Coronary artery (tissue), 2 donors: ENCODE measurements at regions not wholly inside any gene's neighbourhood (a gene's known extent, or its start where the extent isn't known, plus 50 kb on each side); places are given as distances from the start of the nearest gene placed in this dataset.

Experiments
- DNase-seq: peaks from one replicate; pipeline ENCODE4 v3.0.0-alpha.2; 2017; ENCODE audit warnings: low spot score
- H3K27ac ChIP-seq, 2 donors: fragments of 200-600 bp; sonication (generic); one replicate each; pipeline ENCODE4 v1.5.1; 2016 to 2019
- H3K4me3 ChIP-seq: fragments of 200-600 bp; sonication (generic); 2 replicates; pipeline ENCODE4 v1.5.1; 2016; ENCODE audit warnings: mild to moderate bottlenecking, moderate library complexity
- TF ChIP-seq, protein P1 (sequence below): fragments of 200-600 bp; sonication (generic); IDR thresholded peaks from one replicate; pipeline ENCODE4 v1.5.1; 2019; ENCODE audit warnings: antibody characterized with exemption

DNA sequence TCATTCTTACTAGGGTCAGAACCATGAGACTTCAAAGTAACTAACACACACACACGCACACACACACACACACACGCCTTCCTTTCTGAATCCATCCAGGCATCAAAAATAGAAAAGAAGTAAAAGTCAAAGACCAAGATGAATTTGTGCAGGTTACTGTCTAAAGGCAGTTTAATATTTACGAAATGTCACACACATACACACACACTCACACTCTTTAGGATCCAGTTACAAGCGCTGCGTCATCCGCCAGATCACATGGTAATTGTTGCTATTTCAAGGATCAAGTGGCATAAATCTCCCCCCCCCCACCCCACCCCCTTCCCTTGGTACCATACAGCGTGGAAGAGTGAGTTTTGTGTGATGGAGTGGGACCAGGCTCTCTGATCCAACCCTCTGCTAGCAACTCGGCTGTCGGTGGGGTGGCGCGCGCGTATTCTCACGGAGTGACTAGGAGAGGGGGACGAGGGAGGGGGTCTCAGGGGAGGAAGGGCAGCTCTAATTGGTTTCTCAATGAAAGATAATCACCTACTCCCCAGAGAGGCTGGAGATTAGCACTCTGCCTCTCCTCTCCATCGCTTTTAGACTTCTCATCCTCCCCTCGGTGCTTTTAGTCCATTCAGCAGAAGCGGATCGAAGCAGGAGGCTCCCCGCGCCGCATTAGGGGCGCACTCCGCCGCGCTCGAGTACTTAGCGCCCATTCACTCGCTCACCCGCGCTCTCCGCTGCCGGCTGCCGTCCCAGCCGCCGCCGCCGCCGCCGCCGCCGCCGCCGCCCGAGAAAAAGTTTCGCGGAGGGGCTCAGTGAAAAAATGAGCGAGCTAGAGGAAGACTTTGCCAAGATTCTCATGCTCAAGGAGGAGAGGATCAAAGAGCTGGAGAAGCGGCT lies 83.5 kb upstream of the PRKG1 start:
- DNase-seq = peak; percentile 84
- Histone ChIP-seq H3K27ac (peak overlapping the region; percentile 91 to 99), H3K4me3 (peak overlapping the region; percentile 90)
- TF ChIP-seq, protein P1, sequence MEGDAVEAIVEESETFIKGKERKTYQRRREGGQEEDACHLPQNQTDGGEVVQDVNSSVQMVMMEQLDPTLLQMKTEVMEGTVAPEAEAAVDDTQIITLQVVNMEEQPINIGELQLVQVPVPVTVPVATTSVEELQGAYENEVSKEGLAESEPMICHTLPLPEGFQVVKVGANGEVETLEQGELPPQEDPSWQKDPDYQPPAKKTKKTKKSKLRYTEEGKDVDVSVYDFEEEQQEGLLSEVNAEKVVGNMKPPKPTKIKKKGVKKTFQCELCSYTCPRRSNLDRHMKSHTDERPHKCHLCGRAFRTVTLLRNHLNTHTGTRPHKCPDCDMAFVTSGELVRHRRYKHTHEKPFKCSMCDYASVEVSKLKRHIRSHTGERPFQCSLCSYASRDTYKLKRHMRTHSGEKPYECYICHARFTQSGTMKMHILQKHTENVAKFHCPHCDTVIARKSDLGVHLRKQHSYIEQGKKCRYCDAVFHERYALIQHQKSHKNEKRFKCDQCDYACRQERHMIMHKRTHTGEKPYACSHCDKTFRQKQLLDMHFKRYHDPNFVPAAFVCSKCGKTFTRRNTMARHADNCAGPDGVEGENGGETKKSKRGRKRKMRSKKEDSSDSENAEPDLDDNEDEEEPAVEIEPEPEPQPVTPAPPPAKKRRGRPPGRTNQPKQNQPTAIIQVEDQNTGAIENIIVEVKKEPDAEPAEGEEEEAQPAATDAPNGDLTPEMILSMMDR = no peak

DNA sequence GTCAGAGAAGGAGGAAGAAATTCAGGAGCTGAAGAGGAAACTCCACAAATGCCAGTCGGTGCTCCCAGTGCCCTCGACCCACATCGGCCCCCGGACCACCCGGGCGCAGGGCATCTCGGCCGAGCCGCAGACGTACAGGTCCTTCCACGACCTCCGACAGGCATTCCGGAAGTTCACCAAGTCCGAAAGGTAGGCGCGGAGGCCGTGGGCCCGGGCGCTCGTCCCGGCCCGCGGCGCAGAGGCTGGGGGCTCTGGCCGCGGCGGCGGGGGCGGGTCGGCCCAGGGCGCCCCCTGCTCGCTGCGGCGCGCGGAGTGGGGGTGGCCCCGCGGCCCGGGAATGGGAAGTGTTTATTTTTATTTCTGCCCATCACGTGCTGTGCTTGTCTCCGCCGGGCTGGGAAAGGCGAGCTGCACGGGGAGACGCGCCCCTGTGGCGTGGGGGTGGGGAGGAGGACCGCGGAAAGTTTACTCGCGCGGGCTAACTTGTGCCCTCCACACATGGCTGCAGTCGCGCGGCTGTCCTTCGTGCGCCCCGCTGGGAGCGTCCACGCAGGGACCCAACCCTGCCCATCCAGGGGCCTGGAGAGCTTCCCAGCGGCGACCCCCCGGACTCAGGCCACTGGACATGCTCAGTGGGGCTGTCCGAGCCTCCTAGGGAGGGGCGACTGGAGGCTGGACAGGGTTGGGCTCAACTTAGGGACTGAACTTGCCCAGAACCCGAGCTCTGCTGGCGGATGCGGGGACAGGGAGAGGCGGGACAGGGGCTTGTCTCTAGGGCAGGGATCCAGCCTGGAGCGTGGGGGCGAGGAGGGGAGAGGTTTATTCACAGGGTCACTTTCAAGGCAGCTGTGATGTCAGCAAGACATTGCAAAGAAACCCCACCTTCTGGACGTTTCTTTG lies 82.6 kb upstream of the PRKG1 start:
- Histone ChIP-seq H3K27ac (peak overlapping the region; percentile 91 to 99), H3K4me3 (peak overlapping the region; percentile 90)
- TF ChIP-seq, protein P1 = no peak
- DNase-seq = peak; percentile 87

DNA sequence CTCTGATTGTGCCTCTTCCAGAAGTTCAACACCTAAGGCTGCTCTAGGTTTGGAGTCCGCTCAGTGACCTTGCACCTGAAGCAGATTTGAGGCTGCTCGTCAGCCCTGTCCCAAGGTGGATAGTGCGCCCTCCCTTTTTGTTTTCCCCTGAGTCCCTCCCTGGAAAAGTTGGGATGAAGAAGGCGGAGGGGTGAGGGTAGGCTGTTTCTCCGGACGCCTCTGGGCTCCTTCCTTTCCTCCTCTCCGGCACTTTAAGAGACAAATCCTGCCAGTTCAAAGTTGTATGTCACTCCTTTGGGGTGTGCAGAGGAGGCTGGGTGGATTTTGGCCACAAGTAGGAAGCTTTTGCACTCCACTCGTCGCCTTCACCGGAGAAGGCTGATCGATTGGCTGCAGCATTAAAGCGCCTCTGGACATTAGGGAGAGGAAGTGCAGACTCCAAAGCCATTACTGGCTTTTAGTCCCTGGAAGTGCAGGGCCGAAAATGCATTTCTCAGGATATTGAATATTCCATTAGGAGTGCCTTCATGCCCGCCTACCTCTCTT lies 81.9 kb upstream of the PRKG1 start:
- peak overlapping the region; percentile 90 for H3K4me3 ChIP-seq
- peak; percentile 74 for DNase-seq
- TF ChIP-seq, protein P1 = no peak
- H3K27ac ChIP-seq = peak overlapping the region; percentile 91 to 99

DNA sequence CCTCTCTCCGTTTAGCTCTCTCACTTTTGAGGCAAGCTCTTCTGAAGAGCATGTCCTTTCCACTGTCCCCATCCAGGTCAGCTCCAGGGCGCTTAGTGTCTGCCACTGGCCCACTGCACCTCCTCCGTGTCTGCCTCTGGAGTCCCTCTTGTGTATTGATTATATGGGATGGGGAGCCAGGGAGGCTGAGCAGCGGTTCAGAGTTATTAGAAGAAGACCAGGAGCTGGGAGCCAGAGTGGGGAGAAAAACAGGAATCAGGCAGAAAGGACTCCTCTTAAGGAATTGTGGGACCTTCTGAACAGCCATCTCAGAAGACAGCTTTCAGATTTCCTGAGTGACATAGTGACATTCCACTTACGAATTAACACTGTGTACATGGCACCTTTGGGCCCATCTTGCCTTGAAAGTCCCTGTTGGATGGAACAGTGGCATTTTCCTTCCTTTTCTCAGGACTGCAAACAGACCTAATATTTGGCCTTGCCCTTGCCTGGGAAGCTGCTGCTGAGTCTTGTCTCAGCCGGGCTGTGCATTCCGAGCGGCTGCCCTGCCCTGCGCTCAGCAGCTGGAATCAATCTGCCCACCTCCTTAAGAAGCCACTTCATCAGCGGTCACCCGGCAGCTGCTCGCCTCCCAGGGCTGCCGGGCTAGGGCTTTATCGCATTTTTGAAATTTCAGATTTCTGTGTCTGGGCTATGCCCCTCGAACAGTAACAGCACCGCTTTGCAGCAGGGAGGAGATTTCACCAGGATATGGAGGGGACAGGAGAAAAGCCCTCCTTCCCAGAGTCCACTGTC lies 81.1 kb upstream of the PRKG1 start:
- H3K4me3 ChIP-seq = peak overlapping the region; percentile 90
- TF ChIP-seq, protein P1 = no peak
- DNase-seq = no peak
- peak overlapping the region; percentile 91 to 99 for H3K27ac ChIP-seq

DNA sequence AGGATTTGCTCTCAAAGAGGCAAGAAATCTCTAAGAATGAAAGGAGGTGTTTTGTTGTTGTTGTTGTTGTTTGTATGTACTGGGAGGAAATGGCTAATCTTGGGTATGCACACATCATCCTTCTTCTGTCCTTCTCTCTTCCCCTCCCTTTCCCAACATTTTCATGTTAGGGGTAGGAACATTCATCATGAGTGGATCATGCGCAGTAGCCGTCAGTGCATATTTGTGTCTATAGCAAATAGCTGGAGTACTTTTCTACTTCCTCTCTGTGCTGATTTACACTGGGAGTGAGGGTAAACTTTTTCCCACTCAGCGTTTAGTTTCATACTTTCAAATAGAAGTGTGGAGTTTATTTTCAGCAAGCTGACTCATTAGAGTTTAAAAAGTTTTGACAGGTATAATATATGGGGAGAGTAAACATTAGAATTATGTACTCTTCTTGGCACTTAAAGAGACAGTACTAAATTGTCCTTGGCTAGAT lies 80.5 kb upstream of the PRKG1 start:
- Histone ChIP-seq H3K4me3 (peak overlapping the region; percentile 90), H3K27ac (peak overlapping the region; percentile 91 to 99)
- DNase-seq = peak; percentile 78
- TF ChIP-seq, protein P1 = no peak

DNA sequence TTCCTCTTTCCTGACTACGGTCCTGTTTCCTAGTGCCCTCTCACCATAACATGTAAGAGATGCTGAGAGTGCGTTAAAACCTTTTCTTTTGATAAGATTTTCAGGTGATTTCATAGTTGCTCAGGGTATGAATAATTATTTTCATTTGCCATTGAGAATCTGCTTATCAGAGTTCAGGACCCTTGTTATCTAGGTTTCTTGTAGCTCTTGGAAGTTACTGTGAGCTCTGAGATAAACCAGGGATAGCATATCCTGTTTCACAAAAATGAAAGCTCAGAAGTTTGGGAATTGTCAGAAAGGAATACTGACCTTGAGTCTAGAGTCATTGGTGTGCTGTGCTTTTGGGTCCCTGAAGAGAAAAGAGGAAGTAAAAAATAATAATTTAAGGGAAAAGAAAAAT lies 76.8 kb upstream of the PRKG1 start:
- TF ChIP-seq, protein P1 = no peak
- DNase-seq = no peak
- H3K27ac ChIP-seq = peak overlapping the region; percentile 62 to 70
- H3K4me3 ChIP-seq = peak overlapping the region; percentile 10
